Brain microvascular endothelial cell (primary cell): ENCODE measurements at regions not wholly inside any gene's neighbourhood (a gene's known extent, or its start where the extent isn't known, plus 50 kb on each side); places are given as distances from the start of the nearest gene placed in this dataset.

Experiments
- DNase-seq: peaks from one replicate; pipeline ENCODE4 v3.0.0-alpha.2; 2020
- H3K27ac ChIP-seq: fragments of 250-450 bp; sonication (Bioruptor Pico); 2 replicates; pipeline ENCODE4 v1.5.1; 2020; ENCODE audit warnings: mild to moderate bottlenecking, moderate library complexity
- H3K27me3 ChIP-seq: fragments of 250-450 bp; sonication (Bioruptor Pico); replicated peaks from 2 replicates; pipeline ENCODE4 v1.5.1; 2020; ENCODE audit warnings: mild to moderate bottlenecking
- H3K36me3 ChIP-seq: fragments of 250-450 bp; sonication (Bioruptor Pico); replicated peaks from 2 replicates; pipeline ENCODE4 v1.5.1; 2020; ENCODE audit warnings: mild to moderate bottlenecking
- H3K4me3 ChIP-seq: 2 replicates; pipeline ENCODE4 v1.5.1; 2011; ENCODE audit warnings: low read depth, mild to moderate bottlenecking, control low read depth, low read length, moderate library complexity
- CTCF ChIP-seq: IDR thresholded peaks from 2 replicates; pipeline ENCODE4 v1.5.1; 2011; ENCODE audit warnings: low read depth, mild to moderate bottlenecking, moderate library complexity, low read length, control low read depth, inconsistent platforms; ENCODE audit errors: missing control alignments
- in situ Hi-C: cut with HindIII; loops from 2 replicates; pipeline ENCODE4 v1.10.0; 2017; ENCODE audit warnings: low sequenced_read_pairs, low pct_ligation_motif_present

- Histone ChIP-seq H3K27ac (no peak overlapping the region), H3K4me3 (no peak overlapping the region), H3K27me3 (no peaks in the 10 kb centered on the region), H3K36me3 (no peaks in the 10 kb centered on the region)
- in situ Hi-C loops: no loop called here
- no peak for TF ChIP-seq CTCF
- DNase-seq: no peak
These were observed 82.6 kb upstream of the SLC24A5 start for GRCh38 chr15:48038221-48038620.

- TF ChIP-seq CTCF: no peak
- Histone ChIP-seq H3K27ac (no peak overlapping the region), H3K4me3 (no peak overlapping the region), H3K27me3 (no peaks in the 10 kb centered on the region), H3K36me3 (no peaks in the 10 kb centered on the region)
- in situ Hi-C loops: no loop called here
- peak; percentile 31 for DNase-seq
These were observed 80.5 kb upstream of the SLC24A5 start for GRCh38 chr15:48040166-48040817.

- Histone ChIP-seq H3K36me3 (no peaks in the 10 kb centered on the region), H3K27me3 (no peaks in the 10 kb centered on the region), H3K27ac (no peak overlapping the region), H3K4me3 (no peak overlapping the region)
- in situ Hi-C loops: no loop called here
- TF ChIP-seq CTCF: no peak
- no peak for DNase-seq
These were observed 79.3 kb upstream of the SLC24A5 start for GRCh38 chr15:48041454-48041853.

GRCh38 chr15:48046813-48047438 is 73.9 kb upstream of the SLC24A5 start:
- no peak overlapping the region for H3K4me3 ChIP-seq
- H3K27me3 ChIP-seq: no peaks in the 10 kb centered on the region
- H3K36me3 ChIP-seq: no peaks in the 10 kb centered on the region
- no peak overlapping the region for H3K27ac ChIP-seq
- TF ChIP-seq CTCF: no peak
- in situ Hi-C loops: no loop called here
- DNase-seq: no peak

DNA sequence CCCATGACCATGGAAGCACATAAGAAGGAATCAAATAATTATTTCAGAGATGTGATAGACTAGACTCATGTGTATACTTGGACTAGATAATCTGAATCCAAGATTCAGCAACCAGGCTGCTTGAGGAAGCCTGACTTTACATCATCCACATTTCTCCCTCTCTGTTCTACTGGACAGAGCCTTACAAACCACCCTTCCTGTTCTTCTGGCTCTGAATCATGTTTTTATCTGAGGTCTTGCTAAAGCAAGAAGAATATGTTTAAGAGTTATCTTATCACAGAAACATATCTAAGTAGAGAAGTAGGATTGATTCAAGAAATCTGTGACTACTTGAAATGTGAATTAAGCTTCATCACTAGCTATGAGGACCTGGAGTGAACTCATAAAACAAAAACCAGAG is 71.1 kb upstream of the SLC24A5 start:
- Histone ChIP-seq H3K36me3 (no peaks in the 10 kb centered on the region), H3K4me3 (no peak overlapping the region), H3K27ac (no peak overlapping the region), H3K27me3 (no peaks in the 10 kb centered on the region)
- in situ Hi-C loops: no loop called here
- TF ChIP-seq CTCF: no peak
- DNase-seq: peak; percentile 20

DNA sequence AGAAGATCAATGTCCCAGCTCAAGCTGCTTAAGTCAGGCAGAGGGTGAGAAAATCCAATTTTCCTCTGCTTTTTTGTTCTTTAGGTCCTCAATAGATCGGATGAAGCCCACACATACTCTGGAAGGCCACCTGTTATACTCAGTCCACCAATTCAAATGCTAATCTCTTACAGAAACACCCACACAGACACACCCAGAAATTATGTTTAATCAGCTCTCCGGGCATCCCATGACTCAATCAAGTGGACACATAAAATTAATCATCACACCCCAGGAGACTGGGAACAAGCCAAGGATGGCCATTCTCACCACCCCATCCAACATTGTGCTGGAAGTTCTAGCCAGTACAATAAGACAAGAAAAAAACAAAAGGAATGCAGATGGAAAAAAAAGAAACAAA is 67.8 kb upstream of the SLC24A5 start:
- in situ Hi-C loops: no loop called here
- DNase-seq: peak; percentile 24

More for the DNA sequence above, 67.8 kb upstream of the SLC24A5 start:
- Histone ChIP-seq H3K4me3 (no peak overlapping the region), H3K36me3 (no peaks in the 10 kb centered on the region), H3K27ac (no peak overlapping the region), H3K27me3 (no peaks in the 10 kb centered on the region)
- TF ChIP-seq CTCF: no peak
